Right hindlimb (tissue), 1 donor: ENCODE measurements at regions not wholly inside any gene's neighbourhood (a gene's known extent, or its start where the extent isn't known, plus 50 kb on each side); places are given as distances from the start of the nearest gene placed in this dataset.
A peak's percentile ranks its signal among the peaks of the same experiment; 100 is the strongest.

Source experiments
- DNase-seq: peaks from one replicate; pipeline ENCODE4 v3.0.0-alpha.2; 2018

DNA sequence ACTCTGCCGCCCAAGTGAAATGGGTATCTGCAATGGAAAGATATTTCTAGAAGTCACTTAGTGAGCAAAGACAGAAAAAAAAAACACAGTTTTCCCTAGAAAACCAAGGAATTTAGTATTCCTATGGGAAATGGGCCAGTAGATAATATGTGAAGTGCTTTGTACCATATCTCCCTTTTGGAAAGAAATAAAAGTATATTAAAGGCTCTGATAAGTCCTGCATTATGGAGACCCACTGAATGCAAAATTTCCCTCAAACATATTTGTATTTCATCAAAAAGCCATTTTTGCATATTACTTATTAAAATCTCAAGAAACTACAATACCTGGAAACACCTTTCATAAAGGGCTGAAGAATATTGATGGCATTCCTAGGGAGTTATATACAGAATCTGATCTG lies 51.6 kb upstream of the DYNLRB2 start:
- no peak for DNase-seq

DNA sequence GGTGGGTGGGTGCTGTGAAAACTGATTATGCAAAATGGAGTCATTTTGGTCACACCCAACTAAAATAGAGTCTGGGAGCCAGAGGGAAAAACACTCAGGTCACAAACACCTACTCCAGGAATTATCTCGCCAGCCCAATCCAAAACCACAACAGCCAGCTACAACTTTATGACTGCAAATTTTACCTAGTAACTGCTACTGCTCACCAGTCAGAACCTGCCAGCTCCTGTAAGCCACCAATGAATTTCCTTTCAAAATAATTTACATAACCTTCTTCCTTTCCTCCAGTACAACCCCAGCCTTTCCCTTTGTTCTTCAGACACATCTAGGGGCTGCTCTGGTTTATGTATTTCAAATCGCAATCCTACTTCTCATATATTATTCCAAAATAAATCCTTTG lies 52.6 kb upstream of the DYNLRB2 start:
- DNase-seq: no peak

DNA sequence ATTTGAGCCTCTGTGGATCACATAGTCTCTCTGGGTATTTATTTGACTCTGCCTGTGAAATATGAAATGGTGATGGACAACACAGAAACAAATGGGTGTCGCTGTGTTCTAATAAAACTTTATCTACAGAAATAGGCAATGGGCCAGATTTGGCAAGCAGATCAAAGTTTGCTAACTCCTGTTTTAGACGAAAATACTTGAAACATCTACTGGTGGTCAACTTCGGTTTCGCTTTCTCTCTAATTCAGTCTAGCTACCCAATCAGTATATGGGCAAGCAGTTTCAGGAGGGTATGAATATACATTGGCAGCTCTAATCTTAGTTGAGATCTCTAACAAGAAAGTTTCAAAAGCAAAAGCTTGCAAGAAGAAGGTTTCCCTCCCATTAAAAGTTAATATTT lies 60.1 kb upstream of the DYNLRB2 start:
- no peak for DNase-seq

DNA sequence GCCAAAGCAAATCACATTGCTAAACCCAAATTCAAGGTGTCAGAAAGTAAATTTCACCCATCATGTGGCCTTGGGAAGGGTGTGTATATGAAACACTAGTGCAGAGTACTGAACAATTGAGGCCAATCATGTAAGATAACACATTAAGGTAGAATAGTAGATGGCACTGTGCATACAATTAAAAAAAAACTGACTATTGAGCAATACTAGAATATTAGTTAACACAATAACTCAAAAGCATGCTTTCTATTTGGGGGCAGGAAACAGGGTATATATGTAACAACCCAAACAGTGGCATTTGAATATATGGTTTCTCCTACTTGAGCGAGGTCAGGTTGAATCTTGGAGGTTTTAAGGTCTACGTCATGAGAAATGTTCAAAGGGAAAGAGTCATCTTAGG lies 63.0 kb upstream of the DYNLRB2 start:
- DNase-seq: no peak

DNA sequence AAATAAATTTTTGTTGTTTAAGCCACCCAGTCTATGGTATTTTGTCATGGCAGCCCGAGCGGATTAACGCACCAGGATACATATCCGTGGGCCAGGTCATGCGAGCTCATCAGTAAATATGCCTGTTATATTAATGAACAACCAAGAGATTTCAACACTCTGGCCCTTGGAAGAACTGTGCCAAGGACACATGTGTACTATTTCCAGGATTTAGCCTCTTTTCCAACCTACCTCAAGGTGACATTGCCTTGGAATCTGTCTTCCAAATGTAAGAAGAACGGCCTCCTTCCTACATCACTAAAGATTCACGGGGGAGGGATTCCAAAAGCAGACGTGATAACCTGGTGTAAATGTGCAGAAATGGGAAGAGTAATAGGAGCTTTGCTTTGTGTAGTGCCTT lies 72.8 kb upstream of the DYNLRB2 start:
- DNase-seq: no peak

DNA sequence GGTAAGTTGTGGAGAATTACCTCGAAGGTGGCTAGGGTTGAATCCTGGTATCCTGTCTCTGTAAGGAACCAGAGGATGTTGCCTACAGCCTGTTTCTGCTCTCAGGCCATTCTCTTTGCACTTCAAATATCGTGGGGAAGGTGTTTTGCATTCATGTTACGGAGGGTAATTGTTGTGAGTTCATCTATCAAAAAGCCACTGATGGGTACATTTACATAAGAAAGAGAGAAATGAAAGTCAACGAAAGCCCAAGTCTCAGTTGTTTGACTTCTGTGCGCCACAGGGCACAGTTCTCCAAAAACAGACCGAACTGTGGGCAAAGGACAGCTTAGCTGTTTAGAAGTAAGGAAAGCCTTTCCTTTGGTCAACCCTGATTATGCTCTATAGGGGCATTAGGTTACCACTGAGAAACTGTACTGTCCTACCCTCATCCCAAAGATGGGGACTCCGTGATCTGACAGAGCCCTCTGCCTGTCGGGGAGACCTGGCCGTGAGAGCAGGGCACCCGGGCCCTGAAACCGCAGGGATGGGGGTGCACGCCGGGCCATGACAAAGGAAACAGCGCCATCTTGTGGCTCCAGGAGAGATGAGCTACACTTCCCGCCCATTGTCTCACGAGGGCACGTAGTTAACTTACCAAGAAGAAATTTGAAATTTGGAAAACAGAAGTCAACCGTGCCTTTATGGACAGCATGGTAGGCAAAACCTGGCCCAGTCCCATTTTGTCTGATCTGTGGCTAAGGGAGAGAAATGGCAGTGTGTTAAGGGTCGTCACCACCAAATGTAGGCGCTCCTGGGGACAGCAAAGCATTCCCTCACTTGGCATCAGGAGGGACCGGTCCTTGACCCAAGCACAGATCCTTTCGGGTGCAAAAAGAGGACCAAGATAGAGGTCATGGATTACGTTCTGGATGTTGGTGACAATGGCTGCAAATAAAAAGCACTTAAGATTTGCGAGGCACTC lies 74.5 kb upstream of the DYNLRB2 start:
- DNase-seq: peak; percentile 80

DNA sequence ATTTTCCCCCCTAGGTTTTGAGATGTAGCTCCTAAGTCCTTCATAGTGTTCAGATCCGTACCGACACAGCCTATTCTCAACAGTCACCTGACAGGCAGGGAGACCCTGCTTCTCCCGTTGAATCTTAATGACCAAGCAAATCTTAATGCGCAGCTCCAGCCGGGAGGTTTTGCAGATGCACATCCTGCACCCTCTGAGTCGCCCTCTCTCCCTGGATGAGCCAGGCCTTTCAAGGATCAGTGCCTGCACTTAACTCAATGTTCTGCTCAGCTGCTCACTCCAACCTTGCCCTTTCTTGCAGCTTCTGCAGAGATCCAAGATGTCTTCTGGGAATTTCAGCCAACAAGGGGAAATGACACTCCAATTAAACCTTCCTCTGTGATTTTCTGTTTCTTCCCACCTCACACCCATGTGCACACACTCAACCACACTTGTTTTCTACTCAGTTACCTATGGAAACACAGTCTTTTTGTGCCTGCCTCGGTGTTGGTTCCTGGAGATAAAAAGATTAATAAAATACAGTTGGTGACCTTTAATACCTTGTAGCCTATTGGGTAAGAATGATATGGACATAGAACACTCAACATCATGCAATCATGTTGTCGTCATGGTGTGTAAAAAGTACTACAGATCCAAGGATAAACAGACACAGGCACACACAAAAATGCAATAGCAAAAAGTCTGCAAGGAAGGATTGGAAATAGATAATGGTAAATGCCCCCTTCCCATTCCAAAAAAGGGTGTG lies 76.9 kb upstream of the DYNLRB2 start:
- DNase-seq: no peak

DNA sequence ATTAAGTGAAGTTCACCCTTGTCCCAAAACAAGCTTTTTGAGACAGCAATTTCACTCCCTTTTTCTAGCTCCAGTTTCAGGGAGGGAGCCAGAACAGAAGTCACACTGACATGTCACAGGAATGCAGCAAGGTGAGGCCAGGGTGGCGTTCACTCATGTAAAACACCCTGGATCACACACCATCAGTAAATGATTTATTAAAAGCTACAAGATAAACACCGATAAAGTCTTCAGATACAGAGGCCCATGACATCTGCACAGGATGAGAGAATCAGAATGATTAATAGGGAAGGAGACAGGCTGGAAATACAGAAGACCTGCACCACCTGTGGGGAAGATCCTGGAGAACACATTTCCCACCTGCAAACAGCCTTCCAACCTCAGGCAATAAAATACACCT lies 77.5 kb upstream of the DYNLRB2 start:
- no peak for DNase-seq

DNA sequence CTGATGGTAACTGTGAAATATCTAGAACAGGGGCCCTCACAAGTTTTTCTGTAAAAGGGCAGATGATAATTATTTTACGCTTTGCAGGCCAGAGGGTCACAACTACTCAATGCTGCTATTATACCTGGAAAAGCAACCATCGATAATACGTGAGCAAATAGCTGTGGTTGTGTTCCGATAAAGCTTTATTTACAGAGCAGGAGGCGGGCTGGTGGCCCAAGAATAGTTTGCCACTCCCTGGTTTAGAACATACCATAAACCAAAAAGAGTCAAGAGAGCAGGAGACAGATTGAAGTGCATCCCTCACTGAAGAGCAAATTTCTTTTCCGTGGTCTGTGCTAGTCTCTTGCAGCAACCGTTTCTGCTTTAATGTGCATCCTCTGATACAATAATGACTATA lies 77.9 kb upstream of the DYNLRB2 start:
- no peak for DNase-seq

DNA sequence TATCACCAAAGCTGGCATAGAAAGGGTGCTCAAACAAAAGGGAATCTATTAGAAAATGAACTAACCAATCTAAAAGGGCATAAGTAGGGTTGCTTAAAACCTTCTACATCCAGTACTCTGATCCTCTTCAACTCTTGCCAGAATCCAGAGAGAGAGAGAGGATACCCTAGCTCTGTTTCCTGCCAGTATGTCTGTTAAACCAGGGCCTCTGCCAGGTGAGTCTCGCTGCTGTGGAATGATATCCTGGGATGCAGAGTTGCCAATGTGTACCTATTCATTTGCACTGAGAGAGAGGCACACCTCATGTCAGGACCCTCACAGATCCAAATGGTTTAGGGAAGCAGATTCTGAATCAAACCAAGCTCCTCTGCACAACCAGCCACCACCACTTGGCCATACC lies 79.8 kb upstream of the DYNLRB2 start:
- DNase-seq: no peak

DNA sequence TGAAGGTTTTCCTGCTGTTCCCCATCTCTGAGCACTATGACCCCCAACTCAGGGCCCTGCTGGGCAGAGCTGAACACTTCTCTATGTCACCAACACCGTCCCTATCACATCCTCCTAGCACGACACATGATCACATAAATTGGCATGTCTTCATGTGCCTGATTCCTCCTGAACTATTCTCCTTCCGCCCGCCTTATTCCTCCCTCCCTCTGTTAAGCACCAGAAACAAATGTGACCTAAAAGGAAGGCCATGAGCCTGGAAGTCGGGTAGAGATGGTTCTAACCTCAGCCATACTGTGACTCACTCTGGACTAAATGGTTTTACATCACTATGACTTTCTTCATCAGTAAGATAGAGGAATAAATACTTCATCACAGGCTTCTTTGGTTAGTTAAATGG lies 80.8 kb upstream of the DYNLRB2 start:
- DNase-seq: no peak

DNA sequence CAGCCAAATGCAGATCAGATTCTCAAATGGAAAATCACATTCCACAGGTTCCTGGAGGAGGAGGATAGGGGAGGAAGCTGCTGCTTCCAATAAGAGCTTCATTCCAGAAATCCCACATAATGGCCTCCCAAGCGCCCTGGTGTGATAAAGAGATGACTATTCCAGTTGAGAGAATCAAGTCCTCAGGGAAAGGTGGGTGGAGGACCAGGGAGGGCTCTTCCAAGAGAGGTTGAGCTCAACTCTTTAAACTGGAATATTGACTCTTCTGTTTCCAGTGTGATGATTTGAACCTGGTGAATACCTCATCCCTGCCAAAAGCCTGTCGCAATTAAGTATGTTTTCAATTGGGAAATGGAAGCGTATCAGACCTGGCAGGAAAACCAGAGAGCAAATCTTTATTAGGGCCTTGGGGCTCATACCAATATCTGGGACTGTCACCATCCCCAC lies 81.4 kb upstream of the DYNLRB2 start:
- peak; percentile 87 for DNase-seq

DNA sequence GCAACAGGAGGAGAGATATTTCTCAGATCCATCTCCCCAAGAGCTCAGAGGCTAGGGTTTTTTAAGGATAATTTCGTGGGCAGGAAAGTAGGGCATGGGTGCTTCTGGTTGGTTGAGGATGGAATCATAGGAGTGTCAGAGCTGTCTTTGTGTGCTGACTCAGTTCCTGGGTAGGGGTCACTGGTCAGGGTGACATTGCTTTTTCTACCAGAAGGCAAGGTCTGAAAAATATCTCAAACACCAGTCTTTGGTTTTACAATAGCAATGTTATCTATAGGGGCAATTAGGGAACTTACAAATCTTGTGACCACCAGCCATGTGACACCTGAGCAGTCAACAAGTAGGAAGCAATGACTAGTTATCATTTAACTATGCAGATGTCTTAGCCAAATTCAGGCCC lies 82.9 kb upstream of the DYNLRB2 start:
- DNase-seq: no peak

DNA sequence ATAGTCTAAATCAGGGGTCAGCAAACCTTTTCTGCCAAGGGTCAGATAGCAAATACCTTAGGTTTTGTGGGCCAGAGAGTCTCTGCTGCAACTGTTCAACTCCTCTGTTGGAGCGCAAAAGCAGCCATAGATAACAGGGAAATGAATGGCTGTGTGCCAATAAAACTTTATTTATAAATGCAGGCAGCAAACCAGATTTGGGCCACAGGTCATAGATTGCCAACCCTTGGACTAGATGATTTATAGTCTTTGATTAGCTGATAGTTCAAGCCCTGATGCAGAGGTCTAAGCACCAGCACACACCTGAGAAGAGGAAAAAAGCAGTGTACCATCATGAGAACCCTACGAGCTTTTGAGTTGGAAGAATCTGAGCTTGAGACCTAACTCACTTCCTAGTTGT lies 86.0 kb upstream of the DYNLRB2 start:
- DNase-seq: no peak

DNA sequence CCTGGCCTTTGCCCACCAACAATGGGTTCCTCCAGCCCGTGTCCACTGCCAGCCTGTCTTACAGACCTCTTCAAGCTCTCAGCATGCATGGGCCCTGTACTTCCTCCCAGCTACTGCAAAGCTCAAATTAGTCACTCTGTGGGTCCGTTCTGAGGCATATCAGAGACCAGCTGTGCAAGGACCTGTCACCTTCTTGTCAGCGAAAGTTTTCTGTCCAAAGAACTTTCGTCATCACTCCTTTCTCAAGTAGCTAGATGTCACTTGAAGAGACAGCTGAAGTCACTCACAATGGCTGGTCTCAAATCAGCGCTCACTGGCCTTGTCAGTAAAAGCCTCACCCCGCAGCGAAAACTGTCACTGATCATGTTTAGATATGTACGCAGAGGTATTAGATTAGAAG lies 91.4 kb upstream of the DYNLRB2 start:
- DNase-seq: no peak

DNA sequence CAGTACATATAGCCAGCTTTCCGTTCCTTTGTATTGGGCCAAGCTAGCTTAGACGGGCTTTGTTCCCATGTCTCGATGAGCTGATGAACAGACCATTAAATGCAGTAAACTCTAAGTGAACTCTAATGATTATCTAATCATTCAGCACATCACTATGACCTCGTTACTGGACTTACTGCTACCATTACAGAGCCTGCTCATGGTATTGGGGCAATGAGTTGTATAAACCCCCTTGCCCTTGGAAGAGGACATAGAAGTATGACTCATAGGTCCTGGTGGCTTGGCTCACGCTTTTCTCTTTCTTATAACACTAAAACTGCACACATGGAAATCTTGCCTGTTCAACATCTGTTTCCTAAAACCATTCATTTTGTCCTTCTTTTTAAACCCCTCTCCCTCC lies 93.6 kb upstream of the DYNLRB2 start:
- peak; percentile 33 for DNase-seq

DNA sequence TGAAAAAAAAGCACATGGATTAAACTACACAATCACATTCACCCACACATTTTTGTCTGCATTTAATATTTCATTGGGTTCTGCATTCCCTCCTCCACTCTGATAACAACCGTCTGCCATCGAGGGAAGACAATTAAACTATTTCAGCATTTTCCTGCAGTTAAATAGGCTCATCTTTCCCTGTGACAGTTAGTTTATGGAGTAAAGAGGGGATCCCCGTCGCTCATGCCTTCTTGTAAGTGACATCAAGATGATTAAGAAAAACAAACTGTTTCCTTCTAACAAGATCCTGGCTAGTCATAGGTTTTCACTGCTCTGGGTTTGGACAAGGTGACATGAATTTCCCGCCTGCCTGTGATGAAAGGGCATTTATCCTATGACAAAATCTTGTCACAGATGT lies 98.0 kb upstream of the DYNLRB2 start:
- DNase-seq: no peak

DNA sequence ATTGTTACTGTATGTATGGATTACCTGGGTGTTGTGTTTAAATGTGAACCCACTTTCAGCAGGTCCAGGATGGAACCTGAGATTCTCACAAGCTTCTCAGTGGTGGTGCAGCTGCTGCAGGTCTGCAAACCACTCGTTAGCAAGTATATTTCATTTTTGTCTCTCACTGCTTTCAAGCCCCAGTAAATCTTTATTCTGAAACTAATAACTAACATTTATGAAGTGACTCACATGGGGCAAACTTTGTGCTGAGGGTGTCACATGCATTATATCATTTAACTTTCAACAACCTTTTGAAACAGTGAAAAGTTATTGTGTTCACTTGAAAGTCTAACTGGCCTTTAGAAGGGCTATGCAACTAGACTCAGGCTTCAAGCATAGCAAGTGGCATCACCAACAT lies 98.9 kb upstream of the DYNLRB2 start:
- no peak for DNase-seq

DNA sequence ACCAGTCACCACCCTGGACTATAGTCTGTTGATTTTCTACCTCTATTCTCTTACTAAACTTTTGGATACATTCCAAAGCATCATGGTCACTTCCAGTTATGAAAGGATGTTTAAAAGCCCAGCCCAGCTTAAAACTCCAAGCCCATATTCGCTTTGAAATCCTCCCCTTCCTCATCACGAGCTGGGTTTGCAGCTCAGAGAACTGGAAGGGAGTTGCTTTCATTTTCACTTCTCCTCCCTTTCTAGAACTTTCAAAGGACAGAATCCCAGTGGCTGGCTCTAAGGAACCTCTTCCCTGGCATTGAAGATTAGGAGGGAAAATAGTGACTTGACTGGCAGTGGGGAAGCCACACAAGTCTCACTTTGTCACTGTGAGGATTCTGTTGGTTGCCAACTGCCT lies 100.1 kb upstream of the DYNLRB2 start:
- DNase-seq: no peak

DNA sequence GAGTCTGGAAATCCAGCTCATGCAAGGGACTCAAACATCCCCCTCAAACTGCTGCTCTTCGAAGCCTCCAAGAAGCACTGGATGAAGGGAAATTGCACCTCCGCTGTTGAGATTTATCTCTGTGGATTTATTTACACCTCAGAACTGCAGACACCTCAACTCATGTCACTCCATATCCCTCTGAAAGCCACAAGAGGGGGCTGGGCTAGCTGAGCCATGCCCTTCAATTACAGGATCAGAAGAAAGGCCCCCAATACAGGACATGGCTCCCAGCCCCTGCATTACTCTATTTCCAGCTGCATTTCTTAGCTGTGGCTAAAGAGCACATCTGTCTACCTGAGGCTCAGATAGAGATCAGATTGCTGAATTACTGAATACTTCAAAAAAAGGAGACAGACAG lies 103.1 kb upstream of the DYNLRB2 start:
- DNase-seq: no peak

DNA sequence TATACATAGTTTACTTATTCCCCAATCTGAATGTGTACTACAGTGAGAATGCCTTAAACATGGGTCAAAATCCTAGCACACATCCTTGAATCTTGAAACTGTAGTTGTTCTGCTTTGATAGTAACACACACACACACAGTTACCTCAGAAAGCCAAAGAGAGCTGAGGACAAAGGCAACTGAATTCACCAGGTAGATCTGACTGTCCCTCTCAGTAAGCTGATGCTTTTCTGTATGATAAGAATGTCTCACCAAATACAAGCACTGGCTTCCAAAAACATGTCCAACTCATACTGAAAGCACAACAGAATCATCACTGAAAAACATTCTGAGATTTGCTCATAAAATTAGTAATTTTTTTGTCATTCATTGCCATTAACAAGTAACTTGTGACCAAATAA lies 104.3 kb upstream of the DYNLRB2 start:
- no peak for DNase-seq

DNA sequence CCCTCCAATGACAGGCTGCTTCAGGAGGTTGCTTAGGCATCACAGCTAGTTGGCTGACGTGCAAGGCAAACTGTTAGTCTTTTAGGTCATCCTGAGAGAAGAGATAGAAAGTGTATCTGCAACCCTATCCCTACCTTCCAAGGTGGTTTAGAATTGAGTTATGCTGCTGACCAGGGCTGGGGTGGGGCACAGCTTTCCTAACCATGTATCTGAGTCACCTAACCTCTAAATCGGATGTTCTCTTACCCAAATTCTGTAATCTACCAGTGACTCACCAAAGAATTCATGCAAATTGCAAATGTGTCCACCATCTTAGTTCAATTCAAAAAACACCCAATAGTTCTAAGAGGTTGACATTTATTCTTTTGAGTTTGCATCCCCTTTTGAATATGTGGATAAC lies 107.2 kb upstream of the DYNLRB2 start:
- no peak for DNase-seq

DNA sequence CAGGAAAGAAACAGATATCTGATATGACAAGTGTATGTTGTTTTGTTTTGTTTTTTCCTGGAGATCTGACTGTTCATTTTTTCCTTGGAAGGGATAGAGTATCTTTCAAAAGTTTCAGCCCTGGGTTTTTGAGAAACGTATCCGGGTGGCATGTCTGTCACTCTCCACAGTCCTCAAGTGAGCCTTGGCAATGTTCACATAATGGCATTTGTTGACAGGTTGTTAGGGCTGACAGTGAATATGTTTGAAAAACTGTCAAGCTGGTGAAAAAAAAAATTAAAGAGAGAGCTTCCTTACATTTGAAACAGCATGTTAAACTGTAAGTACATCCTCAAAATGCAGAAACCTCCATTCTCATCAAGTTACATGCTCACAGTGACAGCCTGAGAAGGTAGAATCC lies 113.0 kb upstream of the DYNLRB2 start:
- DNase-seq: no peak
